GM21390 (cell line): ENCODE measurements at regions not wholly inside any gene's neighbourhood (a gene's known extent, or its start where the extent isn't known, plus 50 kb on each side); places are given as distances from the start of the nearest gene placed in this dataset.

Source experiments
- ATAC-seq: cut with Tn5 transposase; IDR thresholded peaks from one replicate; pipeline ENCODE4 v1.9.1; 2021; ENCODE audit not compliant: unreplicated experiment

DNA sequence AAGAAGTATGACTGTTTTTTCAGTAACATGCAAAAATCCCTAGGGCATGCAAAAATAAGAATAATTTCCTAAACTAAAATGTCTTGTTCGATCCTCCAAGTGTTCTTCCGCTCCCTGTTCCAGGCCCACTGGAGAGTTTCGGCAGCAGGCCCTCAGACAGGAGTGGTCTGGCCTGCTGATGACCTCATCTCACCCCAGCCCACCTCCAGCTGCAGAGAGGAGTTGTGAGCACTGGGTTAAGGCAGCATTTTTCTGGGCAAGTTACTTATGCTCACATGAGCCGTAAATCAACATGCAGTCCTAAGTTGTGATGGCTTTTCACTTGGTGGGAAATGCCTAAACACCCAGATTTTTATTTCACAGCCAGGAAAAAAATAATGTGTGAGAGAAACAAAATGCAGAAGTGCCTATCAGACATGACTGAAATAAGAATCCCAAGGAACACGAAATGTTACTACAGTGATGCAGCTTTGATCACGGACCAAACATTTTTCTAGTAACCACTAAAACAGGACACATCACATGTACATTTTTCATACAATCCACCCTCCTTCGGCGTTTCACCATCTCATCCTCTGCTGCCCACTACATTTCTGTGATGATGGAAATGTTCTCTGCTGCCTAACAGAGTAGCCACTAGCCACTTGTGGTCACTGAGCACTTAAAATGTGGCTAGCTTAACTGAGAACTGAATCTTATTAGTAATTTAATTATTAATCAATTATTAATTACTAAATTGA lies 153.3 kb upstream of the TBL1X start:
- no peak for ATAC-seq

DNA sequence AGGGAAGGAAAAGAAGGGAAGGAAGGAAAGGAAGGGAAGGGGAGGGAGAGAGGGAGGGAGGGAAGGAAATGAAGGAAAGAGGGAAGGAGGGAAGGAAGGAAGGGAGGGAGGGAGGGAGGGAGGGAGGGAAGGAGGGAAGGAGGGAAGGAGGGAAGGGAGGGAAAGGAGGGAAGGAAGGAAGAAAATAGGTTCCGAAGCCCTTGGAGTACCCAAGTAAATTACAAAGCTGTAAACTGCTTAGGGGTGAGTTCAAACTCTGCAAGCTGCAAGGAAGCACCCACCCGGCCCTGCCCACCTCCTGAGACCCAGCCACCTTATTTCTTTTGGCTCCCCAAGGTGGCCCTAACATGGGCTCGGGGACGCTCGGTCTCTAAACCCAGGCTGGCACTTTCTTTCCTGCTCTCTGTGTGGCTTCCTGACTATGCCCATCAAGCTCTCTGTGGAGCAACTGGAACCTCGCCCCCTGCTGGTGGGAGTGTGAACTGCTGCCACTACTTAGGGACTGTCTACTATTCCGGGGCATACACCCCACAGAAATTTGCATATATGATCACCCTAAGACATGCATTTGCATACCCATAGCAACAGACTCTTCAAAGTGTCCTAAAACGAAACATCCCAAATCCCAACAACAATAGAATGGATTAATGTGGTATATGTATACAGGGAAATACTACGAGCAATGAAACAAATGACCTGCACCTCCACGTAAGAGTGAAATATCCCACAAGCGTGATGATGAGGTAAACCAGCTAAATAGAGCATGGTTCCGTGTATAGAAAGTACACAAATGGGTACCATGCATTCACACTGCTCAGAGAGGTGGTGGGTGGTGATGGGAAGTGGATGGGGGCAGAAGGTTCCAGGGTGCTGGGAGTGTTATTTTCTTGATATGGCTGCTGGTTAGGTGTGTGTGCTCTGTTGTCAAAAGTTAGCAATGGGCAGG lies 151.7 kb upstream of the TBL1X start:
- peak; percentile 81 for ATAC-seq

DNA sequence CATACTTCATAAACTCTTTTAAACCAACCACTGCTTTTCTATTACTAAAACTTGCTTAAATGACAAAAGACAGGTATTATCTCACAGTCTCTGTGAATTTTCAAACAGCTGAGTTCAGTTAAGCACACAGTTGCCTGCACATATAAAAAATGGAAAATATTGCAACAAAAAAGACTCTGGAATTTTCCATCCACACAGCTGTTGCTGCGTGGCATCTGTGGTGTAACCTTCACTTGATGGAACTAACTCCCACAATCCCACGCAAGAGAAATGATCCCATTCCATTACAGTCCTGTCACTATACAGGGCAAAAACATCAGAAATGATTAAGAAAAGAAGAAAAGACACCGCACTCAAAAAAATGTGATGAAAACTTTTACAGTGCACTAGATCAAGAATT lies 149.8 kb upstream of the TBL1X start:
- ATAC-seq, result no peak

GRCh38 chrX:9316096-9316495 lies 148.8 kb upstream of the TBL1X start:
- ATAC-seq, result no peak

DNA sequence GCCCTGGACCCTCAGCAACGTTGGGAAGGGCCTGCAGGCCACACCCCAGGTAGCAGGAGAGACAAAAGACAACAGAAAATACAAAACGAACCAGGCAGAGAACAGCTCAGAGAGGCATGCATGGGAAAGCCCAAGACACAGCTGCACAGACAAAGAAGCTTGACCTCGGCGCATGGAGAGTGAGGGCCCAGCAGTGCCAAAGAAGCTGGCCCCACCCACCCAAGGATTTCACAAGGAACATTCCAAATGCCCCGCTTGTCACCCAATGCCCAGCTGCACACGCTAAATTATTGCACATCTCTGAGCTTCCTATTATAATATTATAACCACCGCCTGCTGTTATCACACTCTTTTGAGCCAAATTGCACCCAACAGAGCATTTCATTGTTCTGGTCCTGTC lies 147.7 kb upstream of the TBL1X start:
- ATAC-seq, result no peak

GRCh38 chrX:9318213-9318612 lies 146.6 kb upstream of the TBL1X start:
- no peak for ATAC-seq

GRCh38 chrX:9318766-9319165 lies 146.1 kb upstream of the TBL1X start:
- ATAC-seq, result no peak

DNA sequence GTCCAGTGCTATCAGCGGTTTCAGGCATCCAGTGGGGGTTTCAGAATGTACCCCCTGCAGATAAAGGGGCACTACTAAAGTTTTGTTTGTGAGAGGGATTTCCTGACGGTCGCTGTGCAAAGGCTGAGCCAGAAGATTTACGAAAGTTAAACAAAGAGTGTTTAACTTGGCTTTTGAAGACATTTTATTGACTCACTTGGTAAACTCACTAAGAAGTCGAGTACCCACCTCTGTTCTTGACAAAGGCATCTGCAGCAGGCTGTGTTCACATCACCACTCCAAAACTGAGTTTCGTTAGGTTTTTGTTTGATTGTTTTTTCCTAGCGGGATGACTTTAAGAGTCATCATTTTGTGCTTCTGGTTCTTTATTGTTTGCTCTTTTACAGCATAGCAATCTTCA lies 143.9 kb upstream of the TBL1X start:
- ATAC-seq, result no peak

- no peak for ATAC-seq
Measured at GRCh38 chrX:9324676-9325075, 140.2 kb upstream of the TBL1X start.

DNA sequence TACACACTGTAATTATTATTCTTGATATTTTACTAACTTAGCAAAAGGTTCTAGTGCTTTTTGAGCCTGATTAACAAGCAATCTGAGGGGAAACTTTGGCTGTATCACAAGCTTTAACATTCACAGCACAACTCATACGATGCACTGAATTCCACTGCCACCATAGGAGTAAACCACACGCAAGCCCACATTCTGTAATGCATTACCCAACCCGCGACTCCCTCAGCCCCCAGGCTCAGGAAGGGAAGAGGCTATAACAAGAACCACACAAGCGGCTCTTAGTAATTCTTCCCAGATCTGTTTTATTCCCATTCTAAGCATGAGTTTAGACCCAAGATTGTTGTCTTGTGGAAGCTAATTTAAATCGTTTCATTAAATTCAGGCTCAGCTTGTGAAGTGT lies 138.5 kb upstream of the TBL1X start:
- ATAC-seq, result no peak

- ATAC-seq, result no peak
Measured at GRCh38 chrX:9327086-9327746, 137.6 kb upstream of the TBL1X start.

DNA sequence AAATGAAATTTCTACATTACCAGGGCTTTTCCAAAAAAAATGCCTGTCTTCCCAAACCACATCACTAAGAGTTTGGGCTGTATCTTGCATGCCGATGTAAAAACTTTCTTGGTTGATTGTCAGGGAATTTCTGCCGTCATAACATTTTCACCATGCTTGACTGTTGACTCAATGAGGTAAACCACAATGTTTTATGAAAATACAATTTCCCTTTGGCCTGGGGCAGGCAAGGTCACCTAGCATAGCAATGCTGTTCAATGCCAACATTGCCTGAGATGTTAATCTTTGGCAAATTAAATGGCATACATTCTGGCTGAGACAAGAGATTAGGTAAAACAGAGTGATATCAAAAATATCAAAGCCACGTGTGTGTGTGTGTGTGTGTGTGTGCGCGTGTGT lies 137.1 kb upstream of the TBL1X start:
- no peak for ATAC-seq

- no peak for ATAC-seq
Measured at GRCh38 chrX:9329056-9329455, 135.8 kb upstream of the TBL1X start.

- ATAC-seq, result no peak
Measured at GRCh38 chrX:9330249-9330982, 134.4 kb upstream of the TBL1X start.

DNA sequence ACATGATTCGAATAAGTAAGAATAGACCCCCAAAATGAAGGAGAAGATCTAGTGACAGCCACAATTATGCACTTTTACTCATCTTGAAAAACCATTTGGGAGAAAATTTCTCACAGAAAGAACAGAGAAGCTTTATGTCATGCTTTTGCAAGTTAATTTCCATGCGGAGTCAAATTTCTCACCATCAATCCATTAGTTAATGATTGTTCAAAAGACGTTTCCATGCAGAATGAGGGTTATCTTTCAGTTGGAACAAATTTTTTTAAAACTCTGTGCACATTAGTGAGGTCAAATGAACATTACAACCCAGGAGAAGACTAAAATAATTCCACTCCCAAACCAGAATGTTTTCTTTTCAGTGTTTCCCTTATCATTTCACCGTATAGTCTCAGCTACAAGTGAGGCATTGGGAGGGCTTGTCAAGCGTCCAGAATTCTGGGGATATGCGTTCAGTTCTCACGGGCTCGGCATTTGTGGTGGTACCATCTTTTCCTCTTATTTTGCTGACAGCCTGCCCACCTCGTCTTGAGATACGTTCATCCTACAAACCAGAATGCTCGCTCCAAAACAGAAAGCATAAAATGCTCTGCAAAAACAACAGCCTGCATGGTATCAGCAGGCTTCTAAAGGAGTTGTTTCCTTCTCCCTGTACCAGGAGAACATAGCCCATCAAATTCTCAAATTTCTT lies 130.8 kb upstream of the TBL1X start:
- no peak for ATAC-seq

- no peak for ATAC-seq
Measured at GRCh38 chrX:9335251-9335650, 129.6 kb upstream of the TBL1X start.

DNA sequence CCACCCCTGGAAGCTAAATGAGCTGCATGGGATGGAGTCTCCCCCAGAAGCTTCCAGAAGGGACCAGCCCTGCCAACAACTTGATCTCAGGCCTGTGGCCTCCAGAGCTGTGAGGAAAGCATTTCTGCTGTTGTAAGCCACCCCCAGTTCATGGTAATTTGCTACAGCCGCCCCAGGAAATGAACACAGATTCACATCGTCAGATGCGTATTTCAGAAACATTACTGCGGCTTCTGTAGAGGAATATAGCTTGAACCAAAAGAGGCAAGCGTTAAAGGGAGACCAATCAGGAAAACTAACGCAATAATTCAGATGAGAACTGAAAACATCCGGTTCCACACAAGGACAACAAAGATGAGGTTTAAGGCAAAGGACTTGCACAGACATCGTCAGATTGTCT lies 128.4 kb upstream of the TBL1X start:
- ATAC-seq, result no peak

DNA sequence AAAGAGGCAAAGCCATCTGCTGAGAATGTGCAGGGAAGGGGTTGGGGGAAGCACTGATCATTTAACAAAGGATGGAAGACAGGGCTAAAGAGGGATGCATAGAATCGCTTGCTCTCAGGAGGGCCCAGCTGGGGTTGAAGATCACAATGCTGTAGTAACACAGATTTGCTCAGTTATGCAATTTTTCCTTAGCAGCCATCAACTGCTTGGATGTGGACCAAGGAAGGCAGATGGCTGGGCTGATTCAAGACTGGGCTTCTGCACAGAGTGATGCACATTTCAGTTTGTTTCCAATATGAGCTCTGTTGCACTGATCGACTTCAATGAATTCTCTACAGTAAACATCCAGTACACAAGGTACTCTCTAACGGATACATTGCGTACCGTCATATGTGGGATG lies 127.8 kb upstream of the TBL1X start:
- no peak for ATAC-seq

- no peak for ATAC-seq
Measured at GRCh38 chrX:9338986-9339385, 125.9 kb upstream of the TBL1X start.
